HT1080 (cell line): ENCODE measurements at regions not wholly inside any gene's neighbourhood (a gene's known extent, or its start where the extent isn't known, plus 50 kb on each side); places are given as distances from the start of the nearest gene placed in this dataset.

Source experiments
- DNase-seq: peaks from one replicate; pipeline ENCODE4 v3.0.0-alpha.2; 2015; ENCODE audit warnings: low read depth

DNA sequence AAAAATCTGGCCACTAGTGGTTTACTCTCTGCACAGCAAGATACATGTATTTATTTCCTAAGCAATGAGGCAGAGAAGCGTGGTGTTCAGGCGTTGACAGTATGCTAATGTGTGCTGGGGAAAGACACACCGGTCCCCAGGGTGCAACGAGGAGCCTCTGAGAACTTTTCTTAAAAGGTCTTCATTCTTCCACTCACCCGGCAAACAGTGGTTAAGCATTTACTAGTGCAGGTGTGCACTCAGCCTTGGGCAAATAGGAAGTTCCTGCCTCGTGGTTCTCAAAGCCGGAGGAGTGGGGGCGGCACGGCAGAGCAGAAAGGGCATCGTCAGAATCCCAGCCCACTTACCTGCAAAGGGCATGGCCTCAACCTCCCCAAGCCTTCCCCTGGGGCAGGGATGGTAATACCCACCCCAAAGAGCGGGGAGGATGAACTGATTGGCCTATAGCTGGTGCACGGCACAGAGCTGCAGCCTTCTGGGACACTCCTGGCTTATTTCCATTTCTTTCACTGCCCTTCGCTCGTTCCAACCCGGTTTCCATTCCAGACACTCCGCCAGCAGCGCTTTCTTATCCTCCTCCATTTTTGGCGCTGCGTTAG lies 184.3 kb upstream of the CTBP2 start:
- no peak for DNase-seq

DNA sequence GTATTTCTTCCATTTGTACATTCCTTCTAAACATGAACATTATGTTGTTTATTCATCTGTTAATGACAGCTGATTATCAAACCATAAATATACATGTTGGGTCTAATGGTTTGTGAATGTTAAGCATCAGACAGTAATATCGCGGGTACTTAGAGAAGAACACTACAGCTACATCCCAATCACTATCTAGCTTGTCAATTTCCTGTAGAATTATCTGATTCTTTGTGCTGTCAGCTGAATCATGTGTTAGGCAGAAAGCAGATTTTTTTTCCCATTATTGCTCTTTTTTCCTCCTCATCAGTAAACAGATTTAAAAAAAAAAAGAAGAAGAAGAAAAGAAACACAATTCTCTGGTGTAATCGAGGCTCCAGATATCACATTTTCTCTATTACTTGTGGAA lies 183.6 kb upstream of the CTBP2 start:
- no peak for DNase-seq

- DNase-seq: peak; percentile 21
These were observed 183.0 kb upstream of the CTBP2 start for GRCh38 chr10:125343118-125343925.

DNA sequence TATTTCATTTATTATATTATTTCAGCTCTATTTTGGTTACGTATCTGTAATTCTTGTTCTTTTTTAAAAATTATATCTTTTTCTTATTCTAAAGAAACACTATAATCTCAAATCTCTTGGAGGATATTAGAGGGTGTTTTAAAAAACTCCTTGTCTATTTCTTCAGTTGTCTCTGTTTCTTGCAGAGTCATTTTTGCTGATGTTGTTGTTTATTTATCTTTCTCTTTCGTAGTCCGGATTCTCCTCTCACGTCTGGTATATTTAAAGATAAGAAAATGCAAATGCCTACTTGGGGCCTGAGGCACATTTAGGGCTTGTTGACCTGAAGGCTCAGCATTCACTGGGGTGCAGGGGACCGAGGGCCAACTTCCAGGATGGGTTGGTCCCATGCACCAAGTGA lies 181.2 kb upstream of the CTBP2 start:
- DNase-seq: no peak

GRCh38 chr10:125340903-125341302 lies 180.5 kb upstream of the CTBP2 start:
- no peak for DNase-seq

GRCh38 chr10:125337510-125337909 lies 177.1 kb upstream of the CTBP2 start:
- no peak for DNase-seq

- no peak for DNase-seq
These were observed 174.2 kb upstream of the CTBP2 start for GRCh38 chr10:125334545-125334944.

DNA sequence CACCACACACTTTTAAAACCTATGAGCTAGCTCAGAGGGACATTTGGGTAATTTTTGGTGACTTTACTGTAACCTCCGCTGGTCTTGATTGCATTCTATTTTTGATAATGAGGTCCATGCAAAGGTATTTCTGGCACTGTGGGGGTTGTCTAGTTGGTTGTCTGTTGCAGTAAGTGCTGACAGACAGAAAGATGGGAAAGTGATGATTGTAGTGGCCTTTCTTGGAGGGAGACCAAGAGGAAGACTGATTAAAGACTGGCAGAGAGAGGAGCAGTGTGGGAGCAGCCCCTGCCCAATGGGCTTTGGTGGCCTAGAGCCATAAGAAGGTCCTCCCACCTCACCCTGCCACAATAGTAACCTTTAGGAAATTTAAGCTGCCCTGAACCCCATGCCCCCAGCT lies 173.4 kb upstream of the CTBP2 start:
- no peak for DNase-seq

DNA sequence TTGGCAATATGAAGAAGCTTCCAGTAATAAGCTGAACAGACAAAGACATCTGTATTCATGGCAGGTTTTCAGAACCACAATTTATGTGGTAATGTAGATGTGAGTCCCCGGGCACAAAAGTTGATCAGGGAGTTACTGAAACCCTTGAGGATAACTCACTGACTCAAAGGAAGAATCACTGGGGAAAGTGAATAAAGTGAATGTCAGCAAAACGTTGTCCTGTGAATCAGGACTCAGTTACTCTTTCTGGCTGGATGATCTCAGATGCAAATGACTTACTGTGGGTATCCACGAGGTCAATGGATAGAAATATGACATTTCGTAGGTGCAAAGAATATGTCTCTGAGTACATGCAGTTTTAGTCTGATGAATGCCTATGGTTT lies 172.8 kb upstream of the CTBP2 start:
- no peak for DNase-seq

GRCh38 chr10:125332548-125333208 lies 172.3 kb upstream of the CTBP2 start:
- no peak for DNase-seq

GRCh38 chr10:125331056-125331455 lies 170.7 kb upstream of the CTBP2 start:
- no peak for DNase-seq

DNA sequence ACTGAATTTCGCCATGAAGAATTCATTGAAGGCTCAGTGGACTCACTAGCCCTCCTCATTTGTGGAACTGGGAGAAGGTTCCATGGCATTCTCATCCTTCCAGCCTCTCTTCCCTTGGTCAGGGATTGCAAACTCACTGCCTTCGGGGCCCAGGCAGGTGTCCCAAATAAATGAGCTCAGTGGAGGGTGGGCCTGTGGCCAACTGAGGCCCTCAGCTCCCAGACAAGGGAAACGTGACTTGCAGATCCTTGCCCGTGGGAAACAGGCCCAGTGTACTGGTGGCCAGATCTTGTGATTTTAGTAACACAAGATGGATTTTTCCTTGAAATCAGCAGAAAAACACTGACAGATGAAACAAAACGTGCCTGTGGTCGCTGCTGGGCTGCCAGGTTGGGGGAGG lies 168.7 kb upstream of the CTBP2 start:
- DNase-seq: no peak

DNA sequence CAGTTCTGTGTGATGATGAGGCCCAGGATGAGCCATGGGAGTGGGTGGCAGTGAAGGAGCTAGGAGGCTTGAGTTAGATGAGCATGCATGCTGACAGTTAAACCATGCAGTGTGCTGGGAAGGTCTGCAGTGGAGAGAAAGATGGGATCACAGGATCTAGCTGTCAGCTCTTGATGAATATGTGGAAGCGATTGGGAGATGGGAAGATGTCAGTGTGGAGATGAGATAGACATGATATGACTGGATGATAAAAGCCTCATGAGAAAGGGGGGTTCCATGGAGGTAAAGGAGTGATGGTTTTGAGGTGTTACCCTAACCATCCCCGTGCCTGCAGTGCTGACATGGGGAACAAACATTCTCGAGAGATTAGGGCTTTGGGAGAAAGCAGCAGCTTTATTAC lies 165.0 kb upstream of the CTBP2 start:
- no peak for DNase-seq

- no peak for DNase-seq
These were observed 156.1 kb upstream of the CTBP2 start for GRCh38 chr10:125316436-125316835.

- no peak for DNase-seq
These were observed 140.6 kb upstream of the CTBP2 start for GRCh38 chr10:125300937-125301336.

DNA sequence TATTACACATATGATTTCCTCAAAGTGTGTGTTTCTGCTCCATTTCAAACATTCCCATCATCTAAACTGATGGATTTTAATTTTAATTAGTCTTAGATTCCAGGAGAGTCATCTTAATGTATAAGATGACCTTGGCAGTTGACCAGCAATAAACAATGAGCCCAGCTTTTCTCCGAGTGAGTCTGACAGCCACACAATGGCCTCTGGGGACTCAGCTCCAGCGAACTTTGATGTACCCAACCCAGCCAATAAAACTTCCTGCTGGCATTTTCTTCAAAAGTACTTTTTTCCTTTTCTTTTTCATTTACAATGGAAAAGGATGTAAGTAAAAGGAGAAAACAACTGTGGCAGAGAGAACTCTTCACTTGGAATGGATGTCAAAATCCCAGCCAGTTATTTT lies 139.1 kb upstream of the CTBP2 start:
- no peak for DNase-seq

DNA sequence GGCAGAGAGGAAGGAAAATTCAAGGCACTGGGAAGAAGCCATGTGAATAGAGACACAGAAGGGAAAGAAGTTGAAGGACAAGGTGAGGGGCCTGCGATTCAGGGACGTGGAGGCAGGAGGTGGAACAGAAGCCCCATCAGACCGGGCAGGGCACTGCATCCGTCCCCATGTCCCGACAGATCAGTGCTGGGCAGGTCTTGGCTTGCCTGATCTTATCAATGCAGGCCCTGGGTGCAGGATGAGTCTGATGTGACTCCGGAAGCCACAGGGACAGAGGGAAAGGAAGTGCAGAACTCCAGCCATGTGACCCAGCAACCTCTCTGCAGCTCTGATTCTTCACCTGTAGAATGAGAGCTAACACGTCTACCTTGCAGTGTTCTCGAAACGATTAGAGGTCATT lies 136.2 kb upstream of the CTBP2 start:
- no peak for DNase-seq

DNA sequence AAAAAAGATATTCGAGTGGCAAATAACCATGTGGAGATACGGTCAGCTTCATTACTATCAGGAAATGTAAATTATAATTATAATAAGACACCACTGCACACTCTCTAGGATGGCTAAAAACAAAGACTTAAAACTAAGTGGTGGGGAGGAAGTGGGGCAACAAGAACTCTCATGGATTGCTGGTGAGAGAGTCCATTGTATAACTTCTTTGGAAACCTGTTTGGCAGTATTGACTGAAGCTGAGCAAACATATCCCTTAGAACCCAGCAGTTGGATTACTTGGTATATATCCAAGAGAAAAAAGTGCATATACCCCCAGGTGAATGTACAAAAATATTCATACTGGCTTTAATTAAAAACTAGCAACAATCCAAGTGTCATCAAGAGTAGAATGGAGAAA lies 133.7 kb upstream of the CTBP2 start:
- DNase-seq: no peak

DNA sequence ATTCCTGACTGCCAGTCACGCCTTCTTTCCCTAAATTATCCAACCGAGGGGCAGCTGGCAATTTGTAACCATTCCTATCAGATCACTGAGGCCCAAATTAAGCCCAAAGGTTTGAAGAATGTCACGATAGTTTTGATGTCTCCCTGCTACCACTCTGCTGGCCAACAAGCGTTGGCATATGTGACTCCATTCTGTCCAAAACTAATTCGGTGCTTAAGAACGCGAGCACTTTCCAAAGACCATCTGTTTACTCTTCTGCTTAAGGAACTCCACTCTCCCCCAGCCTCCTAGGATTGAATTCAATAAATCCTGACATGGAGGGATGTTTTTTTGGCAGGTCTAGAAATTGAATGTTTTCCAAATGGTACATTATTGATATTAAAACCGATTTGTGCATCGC lies 131.5 kb upstream of the CTBP2 start:
- no peak for DNase-seq

DNA sequence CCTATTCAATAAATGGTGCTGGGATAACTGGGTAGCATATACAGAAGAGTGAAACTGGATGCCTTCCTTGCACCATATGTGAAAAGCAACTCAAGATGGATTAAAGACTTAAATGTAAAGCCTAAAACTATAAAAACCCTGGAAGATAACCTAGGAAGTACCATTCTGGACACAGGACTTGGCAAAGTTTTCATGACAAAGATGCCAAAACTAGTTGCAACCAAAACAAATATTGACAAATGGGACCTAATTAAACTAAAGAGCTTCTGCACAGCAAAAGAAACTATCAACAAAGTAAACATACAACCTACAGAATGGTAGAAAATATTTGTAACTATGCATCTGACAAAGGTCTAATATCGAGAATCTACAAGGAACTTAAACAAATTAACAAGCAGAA lies 129.1 kb upstream of the CTBP2 start:
- no peak for DNase-seq

DNA sequence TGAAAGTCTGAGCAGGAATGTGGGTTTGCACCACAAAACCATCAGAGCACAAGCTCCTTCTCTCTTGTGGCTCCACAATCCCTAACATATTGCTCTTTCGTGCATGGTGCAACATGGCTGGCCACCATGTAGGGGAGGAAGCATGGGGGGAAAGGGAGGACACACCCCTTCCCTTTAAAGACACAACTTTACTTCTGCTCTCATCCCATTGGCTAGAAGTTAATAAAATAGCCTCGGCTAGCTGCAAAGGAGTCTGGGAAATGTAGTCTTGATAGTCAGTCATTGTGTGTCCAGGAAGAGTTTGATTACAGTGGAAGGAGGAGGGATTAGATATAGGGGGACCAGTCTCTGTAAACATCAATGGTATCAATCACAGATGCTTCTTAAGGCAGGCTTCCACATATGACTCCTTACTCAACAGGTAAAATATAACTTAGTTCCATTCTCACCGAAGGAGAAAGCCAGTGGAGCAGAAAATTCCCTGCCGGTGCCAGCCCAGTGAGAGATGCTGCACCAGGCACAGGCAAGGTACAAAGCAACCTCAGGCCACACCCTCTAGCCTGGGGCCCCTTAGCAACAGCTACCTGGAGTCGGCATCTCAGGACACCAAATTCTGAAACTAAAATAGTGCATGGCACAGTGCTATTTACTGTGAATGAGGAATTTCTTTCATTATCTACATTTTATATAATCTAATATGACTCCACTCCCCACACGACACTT lies 124.7 kb upstream of the CTBP2 start:
- DNase-seq: peak; percentile 77
